OCI-LY3 (cell line): ENCODE measurements at regions not wholly inside any gene's neighbourhood (a gene's known extent, or its start where the extent isn't known, plus 50 kb on each side); places are given as distances from the start of the nearest gene placed in this dataset.

Source experiments
- EZH2phosphoT487 ChIP-seq: fragments of 200-600 bp; shearing (Covaris generic); IDR thresholded peaks from 2 replicates; pipeline ENCODE4 v1.6.1; 2018; ENCODE audit warnings: antibody characterized with exemption, mixed run types, low read depth
- TF ChIP-seq, protein P1 (sequence below): fragments of 200-600, 300-600 bp; sonication (generic); IDR thresholded peaks from 2 replicates; pipeline ENCODE4 v1.5.1; 2014; ENCODE audit warnings: antibody characterized with exemption, low read length, low read depth

DNA sequence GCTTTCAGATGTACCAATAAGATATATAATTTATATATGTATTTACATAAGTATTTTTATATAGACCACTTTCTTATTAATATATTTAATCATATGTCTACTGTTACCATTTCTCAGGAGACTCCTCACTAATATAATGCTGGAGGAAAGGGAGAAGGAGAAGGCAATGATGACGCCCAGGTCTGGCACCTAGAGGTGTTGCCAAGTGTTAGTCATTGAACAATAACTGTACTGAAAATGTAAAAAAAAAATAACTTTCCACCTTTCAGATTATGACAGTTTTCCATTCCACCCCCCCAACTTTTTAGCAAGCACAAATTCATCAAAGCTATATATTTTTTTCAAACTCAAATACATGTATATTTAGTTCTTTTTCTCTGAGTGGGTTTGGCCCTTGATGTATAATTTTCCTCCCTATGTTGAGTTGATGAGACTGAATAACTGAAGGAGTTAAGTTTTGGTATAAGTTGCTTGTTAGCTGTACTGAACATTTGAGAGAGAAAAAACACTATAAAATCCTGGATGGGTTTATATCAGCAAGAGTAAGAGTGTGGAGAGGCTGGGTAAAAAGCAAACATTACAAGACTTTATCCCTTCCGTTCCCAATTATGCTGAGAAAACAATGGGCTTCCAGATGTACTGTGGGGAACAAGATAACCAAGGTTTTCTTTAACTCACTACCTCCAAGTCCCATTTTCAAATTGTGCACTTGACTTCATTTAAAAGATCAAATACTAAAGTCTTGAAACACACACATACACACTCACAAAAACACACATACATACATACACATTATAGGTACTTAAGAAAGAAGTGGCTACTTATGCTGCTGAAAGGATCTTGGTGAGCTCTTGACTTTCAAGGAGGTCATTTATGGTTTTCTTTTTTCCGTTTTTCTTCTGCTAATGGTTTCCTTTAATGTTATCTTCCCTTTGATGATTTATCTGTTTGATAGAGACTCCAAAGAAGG is 142.8 kb upstream of the IFNE start:
- TF ChIP-seq, protein P1, sequence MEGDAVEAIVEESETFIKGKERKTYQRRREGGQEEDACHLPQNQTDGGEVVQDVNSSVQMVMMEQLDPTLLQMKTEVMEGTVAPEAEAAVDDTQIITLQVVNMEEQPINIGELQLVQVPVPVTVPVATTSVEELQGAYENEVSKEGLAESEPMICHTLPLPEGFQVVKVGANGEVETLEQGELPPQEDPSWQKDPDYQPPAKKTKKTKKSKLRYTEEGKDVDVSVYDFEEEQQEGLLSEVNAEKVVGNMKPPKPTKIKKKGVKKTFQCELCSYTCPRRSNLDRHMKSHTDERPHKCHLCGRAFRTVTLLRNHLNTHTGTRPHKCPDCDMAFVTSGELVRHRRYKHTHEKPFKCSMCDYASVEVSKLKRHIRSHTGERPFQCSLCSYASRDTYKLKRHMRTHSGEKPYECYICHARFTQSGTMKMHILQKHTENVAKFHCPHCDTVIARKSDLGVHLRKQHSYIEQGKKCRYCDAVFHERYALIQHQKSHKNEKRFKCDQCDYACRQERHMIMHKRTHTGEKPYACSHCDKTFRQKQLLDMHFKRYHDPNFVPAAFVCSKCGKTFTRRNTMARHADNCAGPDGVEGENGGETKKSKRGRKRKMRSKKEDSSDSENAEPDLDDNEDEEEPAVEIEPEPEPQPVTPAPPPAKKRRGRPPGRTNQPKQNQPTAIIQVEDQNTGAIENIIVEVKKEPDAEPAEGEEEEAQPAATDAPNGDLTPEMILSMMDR, result no peak
- TF ChIP-seq EZH2phosphoT487, result no peak
